HG03442 (cell line): ENCODE measurements at regions not wholly inside any gene's neighbourhood (a gene's known extent, or its start where the extent isn't known, plus 50 kb on each side); places are given as distances from the start of the nearest gene placed in this dataset.

Experiments used
- ATAC-seq: cut with Tn5 transposase; IDR thresholded peaks from one replicate; pipeline ENCODE4 v1.9.1; 2021; ENCODE audit warnings: mild to moderate bottlenecking, moderate library complexity; ENCODE audit not compliant: unreplicated experiment

- ATAC-seq: no peak
Observed at GRCh38 chr3:89624494-89624893, 517.1 kb downstream of the EPHA3 start.

GRCh38 chr3:89625945-89626344 lies 518.5 kb downstream of the EPHA3 start:
- no peak for ATAC-seq

GRCh38 chr3:89628856-89629670 lies 521.6 kb downstream of the EPHA3 start:
- ATAC-seq: no peak

GRCh38 chr3:89635137-89635536 lies 527.7 kb downstream of the EPHA3 start:
- no peak for ATAC-seq

- ATAC-seq: no peak
Observed at GRCh38 chr3:89644716-89645115, 537.3 kb downstream of the EPHA3 start.

GRCh38 chr3:89649431-89649830 lies 542.0 kb downstream of the EPHA3 start:
- no peak for ATAC-seq

DNA sequence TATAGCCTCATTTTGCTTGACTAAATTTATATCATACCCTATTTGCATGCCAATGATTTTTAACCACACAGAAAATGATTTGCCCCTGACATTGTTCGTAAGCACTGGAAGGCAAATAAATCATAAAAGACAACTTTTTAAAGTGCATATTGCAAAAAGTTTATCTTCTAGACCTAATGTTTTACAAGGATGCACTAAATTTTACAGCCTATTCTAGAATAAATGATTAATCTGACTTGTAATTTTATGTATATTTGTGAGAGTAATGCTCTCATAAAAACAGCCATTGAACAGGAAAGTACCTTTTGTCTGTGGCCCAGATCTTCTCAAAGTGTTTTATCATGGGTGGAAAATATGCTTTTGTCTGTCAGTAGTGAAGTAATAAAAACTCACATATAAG lies 546.6 kb downstream of the EPHA3 start:
- ATAC-seq: no peak

- no peak for ATAC-seq
Observed at GRCh38 chr3:89656388-89656787, 549.0 kb downstream of the EPHA3 start.

DNA sequence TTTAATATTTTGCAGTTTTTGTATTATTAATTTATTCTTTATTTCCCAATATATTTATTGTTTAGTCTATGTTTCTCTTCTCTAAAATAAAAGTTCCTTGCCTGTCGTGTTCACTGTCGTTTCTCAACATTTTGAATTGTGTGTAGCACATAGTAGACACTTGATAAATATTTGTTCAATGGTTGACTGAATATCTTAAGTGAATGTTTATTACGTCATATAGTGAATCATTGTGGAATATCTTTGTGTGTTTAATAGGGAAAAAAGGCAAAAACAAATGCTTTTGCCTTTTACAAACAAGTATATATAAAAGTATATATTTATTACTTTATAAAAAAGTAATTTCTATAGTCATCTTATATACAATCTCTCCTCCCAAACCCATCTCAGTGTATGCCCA lies 572.3 kb downstream of the EPHA3 start:
- no peak for ATAC-seq

- ATAC-seq: no peak
Observed at GRCh38 chr3:89682556-89682955, 575.1 kb downstream of the EPHA3 start.

DNA sequence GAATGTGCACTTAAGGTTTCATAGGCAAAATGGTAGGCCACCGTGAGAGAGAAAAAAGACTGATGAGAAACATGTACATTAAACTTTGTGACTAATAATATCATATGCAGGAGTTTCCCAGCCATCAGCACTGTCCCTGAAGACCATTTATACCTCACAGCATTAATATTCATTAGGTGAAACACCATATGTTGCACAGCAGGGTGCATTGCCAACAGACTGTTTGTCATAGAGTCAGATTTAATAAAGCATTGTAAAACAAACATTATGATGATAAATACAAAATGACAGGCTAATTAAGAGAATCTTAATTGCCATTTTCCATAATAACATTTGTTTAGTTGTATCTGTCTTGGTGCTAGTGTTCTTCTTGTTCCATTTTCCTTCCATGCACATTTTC lies 578.3 kb downstream of the EPHA3 start:
- ATAC-seq: no peak

DNA sequence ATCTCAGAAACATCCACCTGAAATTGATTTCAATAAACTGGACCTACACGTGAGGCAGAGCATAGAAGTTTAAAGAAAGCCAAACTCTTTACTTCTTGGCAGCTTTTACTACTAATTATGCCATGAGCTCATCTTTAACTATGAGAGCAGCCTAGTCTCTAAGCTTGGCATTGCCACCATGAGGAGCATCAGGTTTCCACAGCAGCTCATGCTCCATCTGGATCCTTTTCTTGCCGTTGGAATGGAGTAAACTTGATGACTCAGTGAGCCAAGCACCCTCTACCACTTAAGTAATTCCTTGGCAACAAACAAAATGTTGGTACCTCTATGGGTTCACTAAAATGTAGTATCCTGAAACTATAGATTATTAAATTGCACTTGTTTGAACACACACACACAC lies 583.2 kb downstream of the EPHA3 start:
- no peak for ATAC-seq

DNA sequence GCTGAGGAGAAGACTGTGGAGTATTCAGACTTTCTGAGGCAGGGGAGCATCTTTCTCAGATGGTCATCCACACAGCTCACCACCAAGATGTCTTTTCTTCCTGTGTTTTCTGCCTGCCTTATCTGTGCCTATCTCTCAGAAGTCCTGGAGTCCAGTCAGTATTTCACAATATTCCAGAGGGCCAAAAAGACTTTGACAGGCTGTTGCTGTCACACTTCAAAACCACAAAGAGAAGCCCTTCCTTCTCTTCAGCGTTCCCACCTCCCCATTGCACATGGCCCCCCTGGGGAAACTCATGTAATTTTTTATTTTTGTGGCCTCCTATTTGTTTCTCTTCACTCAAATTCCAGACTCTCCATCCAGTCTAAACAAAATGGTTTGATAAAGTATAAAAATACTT lies 585.2 kb downstream of the EPHA3 start:
- no peak for ATAC-seq

DNA sequence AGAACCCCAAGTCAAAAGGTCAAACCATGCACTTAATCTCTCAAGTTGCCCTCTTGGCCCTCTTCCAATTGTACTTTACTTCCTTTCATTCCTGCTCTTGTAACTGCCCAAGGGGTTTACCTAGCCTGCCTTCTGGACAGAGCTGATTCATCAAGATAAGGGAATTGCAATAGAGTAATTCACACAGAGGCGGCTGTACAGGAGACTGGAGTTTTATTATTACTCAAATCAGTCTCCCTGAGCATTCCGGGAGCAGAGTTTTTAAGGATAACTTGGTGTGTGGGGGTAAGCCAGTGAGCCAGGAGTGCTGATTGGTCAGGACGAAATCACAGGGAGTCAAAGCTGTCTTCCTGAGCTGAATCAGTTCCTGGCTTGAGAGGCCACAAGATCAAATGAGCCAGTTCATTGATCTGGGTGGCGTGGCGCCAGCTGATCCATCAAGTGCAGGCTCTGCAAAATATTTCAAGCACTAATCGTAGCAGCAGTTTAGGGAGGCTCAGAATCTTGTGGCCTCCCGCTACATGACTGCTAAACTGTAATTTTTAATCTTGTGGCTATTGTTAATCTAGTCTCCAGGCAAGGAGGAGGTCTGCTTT lies 590.0 kb downstream of the EPHA3 start:
- no peak for ATAC-seq

GRCh38 chr3:89698208-89698830 lies 590.9 kb downstream of the EPHA3 start:
- no peak for ATAC-seq

- no peak for ATAC-seq
Observed at GRCh38 chr3:89699229-89699628, 591.8 kb downstream of the EPHA3 start.

DNA sequence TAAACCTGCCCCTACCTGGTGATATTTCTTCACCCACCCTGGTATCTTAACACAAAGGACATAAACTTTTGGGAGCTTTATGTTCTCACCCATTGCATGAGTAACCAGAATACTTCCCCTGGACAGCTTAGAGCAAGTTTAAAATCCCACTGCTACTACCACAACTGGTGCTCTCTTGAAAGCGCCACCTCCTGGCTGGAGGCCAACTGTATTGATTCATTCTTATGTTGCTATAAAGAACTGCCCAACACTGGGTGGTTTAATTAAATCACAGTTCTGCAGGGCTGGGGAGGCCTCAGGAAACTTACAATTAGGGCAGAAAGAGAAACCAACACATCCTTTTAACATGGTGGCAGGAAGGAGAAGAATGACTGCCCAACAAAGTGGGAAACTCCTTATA lies 592.4 kb downstream of the EPHA3 start:
- ATAC-seq: no peak

GRCh38 chr3:89702404-89702803 lies 595.0 kb downstream of the EPHA3 start:
- ATAC-seq: no peak

GRCh38 chr3:89713196-89713595 lies 605.8 kb downstream of the EPHA3 start:
- ATAC-seq: no peak

DNA sequence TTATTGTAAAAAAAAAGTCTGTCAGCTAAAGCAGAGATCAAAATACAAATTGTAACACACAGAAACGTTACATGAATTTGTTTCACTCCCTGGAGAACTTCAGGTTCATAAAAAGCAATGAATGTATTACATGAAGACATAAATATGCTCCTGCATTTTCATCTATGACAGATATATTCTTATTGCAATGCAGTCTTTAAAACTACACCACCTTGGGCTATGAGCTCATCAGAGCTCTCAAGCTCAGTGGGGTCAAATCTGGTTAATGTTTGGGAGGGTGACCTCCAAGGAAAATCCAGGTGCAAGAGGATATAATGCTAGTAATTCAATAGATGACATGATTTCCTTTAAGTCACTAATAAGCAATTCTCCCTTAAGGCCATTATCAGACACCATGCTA lies 606.8 kb downstream of the EPHA3 start:
- ATAC-seq: no peak

- ATAC-seq: no peak
Observed at GRCh38 chr3:89740080-89740880, 632.9 kb downstream of the EPHA3 start.

- ATAC-seq: no peak
Observed at GRCh38 chr3:89740881-89741177, 633.4 kb downstream of the EPHA3 start.
